ENCODE measurements at regions not wholly inside any gene's neighbourhood (a gene's known extent, or its start where the extent isn't known, plus 50 kb on each side); places are given as distances from the start of the nearest gene placed in this dataset.

DNA sequence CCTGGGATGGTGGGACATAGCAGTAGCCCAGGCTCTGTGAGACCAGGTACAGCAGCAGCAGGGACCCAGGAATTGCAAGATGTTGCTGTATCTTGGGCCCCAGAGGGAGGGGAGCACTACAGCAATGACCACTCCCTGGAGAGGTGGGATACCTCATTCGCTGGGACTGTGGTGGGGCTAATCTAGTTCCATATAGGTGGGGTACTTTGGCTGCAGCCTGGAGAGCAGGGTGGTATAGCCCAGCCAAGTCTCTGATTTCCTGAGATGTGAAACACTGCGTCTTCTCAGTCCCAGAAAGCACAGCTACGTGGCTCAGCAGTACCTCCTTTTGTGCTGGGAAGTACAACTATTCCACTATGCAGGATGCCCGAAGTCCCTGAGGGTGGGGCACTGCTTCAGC lies 163.7 kb upstream of the ARHGAP5 start:
- TF ChIP-seq POLR2AphosphoS5 (IDR thresholded peaks at IDR 0.05; ENCODE audit: low read depth, low read length): no peak
- no peak for TF ChIP-seq JUND (IDR thresholded peaks at IDR 0.05; ENCODE audit: low read length)
- TF ChIP-seq PHF8 (conservative IDR thresholded peaks at IDR 0.05; ENCODE audit: low read depth, low read length): no peak
- TF ChIP-seq, protein P1, sequence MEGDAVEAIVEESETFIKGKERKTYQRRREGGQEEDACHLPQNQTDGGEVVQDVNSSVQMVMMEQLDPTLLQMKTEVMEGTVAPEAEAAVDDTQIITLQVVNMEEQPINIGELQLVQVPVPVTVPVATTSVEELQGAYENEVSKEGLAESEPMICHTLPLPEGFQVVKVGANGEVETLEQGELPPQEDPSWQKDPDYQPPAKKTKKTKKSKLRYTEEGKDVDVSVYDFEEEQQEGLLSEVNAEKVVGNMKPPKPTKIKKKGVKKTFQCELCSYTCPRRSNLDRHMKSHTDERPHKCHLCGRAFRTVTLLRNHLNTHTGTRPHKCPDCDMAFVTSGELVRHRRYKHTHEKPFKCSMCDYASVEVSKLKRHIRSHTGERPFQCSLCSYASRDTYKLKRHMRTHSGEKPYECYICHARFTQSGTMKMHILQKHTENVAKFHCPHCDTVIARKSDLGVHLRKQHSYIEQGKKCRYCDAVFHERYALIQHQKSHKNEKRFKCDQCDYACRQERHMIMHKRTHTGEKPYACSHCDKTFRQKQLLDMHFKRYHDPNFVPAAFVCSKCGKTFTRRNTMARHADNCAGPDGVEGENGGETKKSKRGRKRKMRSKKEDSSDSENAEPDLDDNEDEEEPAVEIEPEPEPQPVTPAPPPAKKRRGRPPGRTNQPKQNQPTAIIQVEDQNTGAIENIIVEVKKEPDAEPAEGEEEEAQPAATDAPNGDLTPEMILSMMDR (IDR thresholded peaks at IDR 0.05; ENCODE audit: control extremely low read depth in 1 of 3, insufficient read depth in 1 of 3, low read depth in 1 of 3, low read length in 3 of 3): no peak
- no peak for TF ChIP-seq CHD1 (IDR thresholded peaks at IDR 0.05; ENCODE audit: low read depth, low read length)
- no peak for TF ChIP-seq TAF7 (optimal IDR thresholded peaks at IDR 0.05; ENCODE audit: borderline replicate concordance, low read depth, low read length)
- TF ChIP-seq YY1 (IDR thresholded peaks at IDR 0.05; ENCODE audit: low read depth, low read length): no peak
- no peak for TF ChIP-seq BRCA1 (IDR thresholded peaks at IDR 0.05; ENCODE audit: low read depth, low read length)
- TF ChIP-seq POLR2A (IDR thresholded peaks at IDR 0.05; ENCODE audit: control extremely low read depth in 1 of 2, low read depth in 2 of 2, low read length in 2 of 2): no peak
- no peak for TF ChIP-seq EP300 (IDR thresholded peaks at IDR 0.05; ENCODE audit: borderline replicate concordance in 1 of 2, low read depth in 2 of 2, low read length in 2 of 2)
- TF ChIP-seq SP1 (IDR thresholded peaks at IDR 0.05; ENCODE audit: low read depth, low read length): no peak

Data from H1 (cell line).